ENCODE measurements at regions not wholly inside any gene's neighbourhood (a gene's known extent, or its start where the extent isn't known, plus 50 kb on each side); places are given as distances from the start of the nearest gene placed in this dataset.

- TF ChIP-seq POLR2AphosphoS5 (IDR thresholded peaks at IDR 0.05; ENCODE audit: low read depth, low read length) (no peak), FOXP2 (optimal IDR thresholded peaks at IDR 0.05; ENCODE audit: borderline replicate concordance, extremely low read depth, extremely low read length, insufficient read depth) (no peak), SIN3A (IDR thresholded peaks at IDR 0.05; ENCODE audit: borderline replicate concordance, insufficient read depth, low read length) (no peak), TAF1 (IDR thresholded peaks at IDR 0.05; ENCODE audit: borderline replicate concordance, insufficient read depth, low read length) (no peak), REST (IDR thresholded peaks at IDR 0.05; ENCODE audit: insufficient read depth in 1 of 2, low read depth in 2 of 2, low read length in 2 of 2) (no peak)
These were observed 80.0 kb downstream of the GALR1 start for GRCh38 chr18:77329651-77330050.

GRCh38 chr18:77334876-77335275 is 85.2 kb downstream of the GALR1 start:
- no peak for TF ChIP-seq TAF1 (IDR thresholded peaks at IDR 0.05; ENCODE audit: borderline replicate concordance, insufficient read depth, low read length)
- TF ChIP-seq REST (IDR thresholded peaks at IDR 0.05; ENCODE audit: insufficient read depth in 1 of 2, low read depth in 2 of 2, low read length in 2 of 2) = no peak
- no peak for TF ChIP-seq FOXP2 (optimal IDR thresholded peaks at IDR 0.05; ENCODE audit: borderline replicate concordance, extremely low read depth, extremely low read length, insufficient read depth)
- TF ChIP-seq POLR2AphosphoS5 (IDR thresholded peaks at IDR 0.05; ENCODE audit: low read depth, low read length) = no peak
- no peak for TF ChIP-seq SIN3A (IDR thresholded peaks at IDR 0.05; ENCODE audit: borderline replicate concordance, insufficient read depth, low read length)

- no peak for TF ChIP-seq REST (IDR thresholded peaks at IDR 0.05; ENCODE audit: insufficient read depth in 1 of 2, low read depth in 2 of 2, low read length in 2 of 2)
- no peak for TF ChIP-seq SIN3A (IDR thresholded peaks at IDR 0.05; ENCODE audit: borderline replicate concordance, insufficient read depth, low read length)
- no peak for TF ChIP-seq TAF1 (IDR thresholded peaks at IDR 0.05; ENCODE audit: borderline replicate concordance, insufficient read depth, low read length)
- TF ChIP-seq POLR2AphosphoS5 (IDR thresholded peaks at IDR 0.05; ENCODE audit: low read depth, low read length) = no peak
- no peak for TF ChIP-seq FOXP2 (optimal IDR thresholded peaks at IDR 0.05; ENCODE audit: borderline replicate concordance, extremely low read depth, extremely low read length, insufficient read depth)
These were observed 88.0 kb downstream of the GALR1 start for GRCh38 chr18:77337604-77338003.

GRCh38 chr18:77339093-77339492 is 89.4 kb downstream of the GALR1 start:
- TF ChIP-seq REST (IDR thresholded peaks at IDR 0.05; ENCODE audit: insufficient read depth in 1 of 2, low read depth in 2 of 2, low read length in 2 of 2) (no peak), POLR2AphosphoS5 (IDR thresholded peaks at IDR 0.05; ENCODE audit: low read depth, low read length) (no peak), FOXP2 (optimal IDR thresholded peaks at IDR 0.05; ENCODE audit: borderline replicate concordance, extremely low read depth, extremely low read length, insufficient read depth) (no peak), SIN3A (IDR thresholded peaks at IDR 0.05; ENCODE audit: borderline replicate concordance, insufficient read depth, low read length) (no peak), TAF1 (IDR thresholded peaks at IDR 0.05; ENCODE audit: borderline replicate concordance, insufficient read depth, low read length) (no peak)

GRCh38 chr18:77339623-77340022 is 90.0 kb downstream of the GALR1 start:
- no peak for TF ChIP-seq REST (IDR thresholded peaks at IDR 0.05; ENCODE audit: insufficient read depth in 1 of 2, low read depth in 2 of 2, low read length in 2 of 2)
- no peak for TF ChIP-seq SIN3A (IDR thresholded peaks at IDR 0.05; ENCODE audit: borderline replicate concordance, insufficient read depth, low read length)
- no peak for TF ChIP-seq POLR2AphosphoS5 (IDR thresholded peaks at IDR 0.05; ENCODE audit: low read depth, low read length)
- TF ChIP-seq FOXP2 (optimal IDR thresholded peaks at IDR 0.05; ENCODE audit: borderline replicate concordance, extremely low read depth, extremely low read length, insufficient read depth) = no peak
- TF ChIP-seq TAF1 (IDR thresholded peaks at IDR 0.05; ENCODE audit: borderline replicate concordance, insufficient read depth, low read length) = no peak
